Sigmoid colon (tissue), 4 donors: ENCODE measurements at regions not wholly inside any gene's neighbourhood (a gene's known extent, or its start where the extent isn't known, plus 50 kb on each side); places are given as distances from the start of the nearest gene placed in this dataset.

ENCODE experiments used
- CTCF ChIP-seq, 4 experiments: fragments of 450-650 bp in 3 of 4; fragments of 200-600 bp in 1 of 4; IDR thresholded peaks; one replicate each; pipeline ENCODE4 v1.5.1; 2016 to 2019; ENCODE audit warnings: antibody characterized with exemption in 4 of 4, mild to moderate bottlenecking in 3 of 4, moderate library complexity in 2 of 4
- POLR2AphosphoS5 ChIP-seq, 4 donors: sonication (generic); formaldehyde crosslinking; IDR thresholded peaks; one replicate each; pipeline ENCODE4 v1.6.1; 2017; ENCODE audit warnings: antibody characterized with exemption in 4 of 4

GRCh38 chr6:21514288-21514687 lies 79.3 kb upstream of the SOX4 start:
- no peak for TF ChIP-seq CTCF (IDR thresholded peaks at IDR 0.05)
- TF ChIP-seq POLR2AphosphoS5 (IDR thresholded peaks at IDR 0.05) = no peak
